Tibial nerve (tissue), 4 donors: ENCODE measurements at regions not wholly inside any gene's neighbourhood (a gene's known extent, or its start where the extent isn't known, plus 50 kb on each side); places are given as distances from the start of the nearest gene placed in this dataset.
"Not testable (repeated sequence)": the region's sequence is repeated elsewhere in the genome, so short reads cannot be mapped to it uniquely, and the experiment has no call there.

Experiments
- DNase-seq, 2 donors: peaks; one replicate each; pipeline ENCODE4 v3.0.0-alpha.2; 2019; ENCODE audit warnings: low spot score in 2 of 2
- H3K27ac ChIP-seq, 4 donors: fragments of 200-600 bp; sonication (generic) in 3 of 4; one replicate each; pipeline ENCODE4 v1.5.1; 2017 to 2019; ENCODE audit warnings: mild to moderate bottlenecking in 1 of 4
- H3K27me3 ChIP-seq, 2 donors: fragments of 200-600 bp; sonication (generic) in 1 of 2; one replicate each; pipeline versions ENCODE4 v1.5.1 to v1.6.0; 2017 to 2019
- H3K36me3 ChIP-seq, 3 donors: fragments of 200-600 bp; sonication (generic); one replicate each; pipeline ENCODE4 v1.5.1; 2018 to 2019
- H3K4me1 ChIP-seq, 4 donors: fragments of 200-600 bp; sonication (generic) in 3 of 4; one replicate each; pipeline ENCODE4 v1.5.1; 2017 to 2019
- H3K4me3 ChIP-seq, 4 donors: fragments of 200-600 bp; sonication (generic) in 3 of 4; one replicate each; pipeline ENCODE4 v1.5.1; 2017 to 2019; ENCODE audit warnings: mild to moderate bottlenecking in 1 of 4, moderate library complexity in 1 of 4
- H3K9me3 ChIP-seq, 4 donors: fragments of 200-600 bp; sonication (generic) in 3 of 4; one replicate each; pipeline ENCODE4 v1.5.1; 2017 to 2019
- EP300 ChIP-seq, 2 donors: sonication (generic); formaldehyde crosslinking; IDR thresholded peaks; one replicate each; pipeline ENCODE4 v1.6.1; 2017; ENCODE audit warnings: antibody characterized with exemption in 2 of 2, mild to moderate bottlenecking in 1 of 2
- POLR2A ChIP-seq, 2 donors: fragments of 450-650 bp; IDR thresholded peaks; one replicate each; pipeline ENCODE4 v1.6.1; 2017; ENCODE audit warnings: antibody characterized with exemption in 2 of 2, mild to moderate bottlenecking in 2 of 2, moderate library complexity in 2 of 2
- WGBS, 2 donors: methylation state at CpG; one replicate each; pipeline ENCODE4 v1.1.5; 2018; 5-methylcytosine and 5-hydroxymethylcytosine counted together
- TF ChIP-seq, protein P1 (sequence below), 5 experiments: fragments of 200-600 bp in 3 of 5; fragments of 450-650 bp in 2 of 5; sonication (generic) in 3 of 5; IDR thresholded peaks; one replicate each; pipeline ENCODE4 v1.5.1; 2016 to 2019; ENCODE audit warnings: antibody characterized with exemption in 5 of 5, mild to moderate bottlenecking in 3 of 5, moderate library complexity in 2 of 5

DNA sequence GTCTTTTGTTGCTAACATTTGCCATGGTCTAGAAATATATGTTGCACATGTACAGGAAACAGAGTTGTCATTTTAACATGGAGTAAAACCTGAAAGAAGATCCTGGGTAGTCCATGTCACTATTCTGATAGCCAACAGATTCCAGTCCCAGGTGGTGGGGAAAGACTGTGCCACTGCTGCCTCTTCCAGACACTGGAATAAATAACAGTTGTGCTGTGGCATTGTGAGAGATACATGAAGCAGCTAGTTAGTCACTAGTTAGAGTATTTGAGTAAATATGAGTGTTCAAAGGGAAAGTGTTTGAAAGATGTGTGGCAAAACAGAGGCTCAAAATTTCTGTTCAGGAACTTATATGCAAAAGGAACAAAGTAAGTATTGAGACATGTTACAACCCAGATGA lies 1408.3 kb downstream of the EFNA5 start:
- H3K4me1 ChIP-seq: no peaks in the 10 kb centered on the region
- no peak overlapping the region for H3K27ac ChIP-seq
- H3K4me3 ChIP-seq: no peak overlapping the region
- TF ChIP-seq EP300 (IDR thresholded peaks at IDR 0.05): no peak
- TF ChIP-seq, protein P1, sequence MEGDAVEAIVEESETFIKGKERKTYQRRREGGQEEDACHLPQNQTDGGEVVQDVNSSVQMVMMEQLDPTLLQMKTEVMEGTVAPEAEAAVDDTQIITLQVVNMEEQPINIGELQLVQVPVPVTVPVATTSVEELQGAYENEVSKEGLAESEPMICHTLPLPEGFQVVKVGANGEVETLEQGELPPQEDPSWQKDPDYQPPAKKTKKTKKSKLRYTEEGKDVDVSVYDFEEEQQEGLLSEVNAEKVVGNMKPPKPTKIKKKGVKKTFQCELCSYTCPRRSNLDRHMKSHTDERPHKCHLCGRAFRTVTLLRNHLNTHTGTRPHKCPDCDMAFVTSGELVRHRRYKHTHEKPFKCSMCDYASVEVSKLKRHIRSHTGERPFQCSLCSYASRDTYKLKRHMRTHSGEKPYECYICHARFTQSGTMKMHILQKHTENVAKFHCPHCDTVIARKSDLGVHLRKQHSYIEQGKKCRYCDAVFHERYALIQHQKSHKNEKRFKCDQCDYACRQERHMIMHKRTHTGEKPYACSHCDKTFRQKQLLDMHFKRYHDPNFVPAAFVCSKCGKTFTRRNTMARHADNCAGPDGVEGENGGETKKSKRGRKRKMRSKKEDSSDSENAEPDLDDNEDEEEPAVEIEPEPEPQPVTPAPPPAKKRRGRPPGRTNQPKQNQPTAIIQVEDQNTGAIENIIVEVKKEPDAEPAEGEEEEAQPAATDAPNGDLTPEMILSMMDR (IDR thresholded peaks at IDR 0.05): no peak
- TF ChIP-seq POLR2A (IDR thresholded peaks at IDR 0.05): no peak
- DNase-seq: no peak
- no peaks in the 10 kb centered on the region for H3K36me3 ChIP-seq
- H3K9me3 ChIP-seq: no peaks in the 10 kb centered on the region
- no peaks in the 10 kb centered on the region for H3K27me3 ChIP-seq

GRCh38 chr5:106259431-106260090 lies 1411.2 kb downstream of the EFNA5 start:
- not testable (repeated sequence) for H3K27ac ChIP-seq, H3K4me3 ChIP-seq, DNase-seq, H3K27me3 ChIP-seq, H3K36me3 ChIP-seq, H3K9me3 ChIP-seq, H3K4me1 ChIP-seq
- WGBS, 2 donors: 76% methylated on average over 11 of the region's 11 CpGs

GRCh38 chr5:106258591-106259125 lies 1412.1 kb downstream of the EFNA5 start:
- no peak overlapping the region for H3K4me3 ChIP-seq
- H3K27ac ChIP-seq: no peak overlapping the region
- peaks cover 0 to 11% (median 0%) of the 10 kb centered on the region in 4 donors for H3K9me3 ChIP-seq
- H3K4me1 ChIP-seq: no peaks in the 10 kb centered on the region
- no peaks in the 10 kb centered on the region for H3K36me3 ChIP-seq
- WGBS, 2 donors: 73 to 76% methylated on average over 3 of the region's 3 CpGs
- H3K27me3 ChIP-seq: no peaks in the 10 kb centered on the region
- no peak for DNase-seq
- TF ChIP-seq POLR2A (IDR thresholded peaks at IDR 0.05): no peak
- TF ChIP-seq EP300 (IDR thresholded peaks at IDR 0.05): no peak
- TF ChIP-seq, protein P1 (IDR thresholded peaks at IDR 0.05): no peak

DNA sequence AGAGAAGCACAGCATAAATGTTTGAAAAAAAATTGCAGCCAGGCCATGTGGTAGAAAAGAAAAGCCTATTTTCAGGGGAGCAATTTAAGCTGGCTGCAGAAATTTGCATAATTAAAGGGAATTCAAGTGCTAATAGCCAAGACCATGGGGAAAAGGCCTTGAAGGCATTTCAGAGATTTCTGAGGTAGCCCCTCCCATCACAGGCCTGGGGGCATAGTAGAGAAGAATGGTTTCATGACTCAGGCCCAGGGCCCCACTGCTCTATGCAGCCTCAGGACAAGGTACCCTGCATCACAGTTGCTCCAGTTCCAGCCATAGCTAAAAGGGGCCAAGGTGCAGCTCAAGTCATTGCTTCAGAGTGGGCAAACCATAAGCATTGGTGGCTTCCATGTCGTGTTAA lies 1416.0 kb downstream of the EFNA5 start:
- H3K36me3 ChIP-seq: no peaks in the 10 kb centered on the region
- no peak overlapping the region for H3K27ac ChIP-seq
- TF ChIP-seq POLR2A (IDR thresholded peaks at IDR 0.05) (no peak), EP300 (IDR thresholded peaks at IDR 0.05) (no peak)
- TF ChIP-seq, protein P1 (IDR thresholded peaks at IDR 0.05): no peak
- H3K27me3 ChIP-seq: no peaks in the 10 kb centered on the region
- no peak overlapping the region for H3K4me3 ChIP-seq
- H3K4me1 ChIP-seq: no peaks in the 10 kb centered on the region
- WGBS, 2 donors: 83 to 100% methylated on average over 1 of the region's 1 CpG
- no peak for DNase-seq
- peaks cover 0 to 11% (median 0%) of the 10 kb centered on the region in 4 donors for H3K9me3 ChIP-seq

DNA sequence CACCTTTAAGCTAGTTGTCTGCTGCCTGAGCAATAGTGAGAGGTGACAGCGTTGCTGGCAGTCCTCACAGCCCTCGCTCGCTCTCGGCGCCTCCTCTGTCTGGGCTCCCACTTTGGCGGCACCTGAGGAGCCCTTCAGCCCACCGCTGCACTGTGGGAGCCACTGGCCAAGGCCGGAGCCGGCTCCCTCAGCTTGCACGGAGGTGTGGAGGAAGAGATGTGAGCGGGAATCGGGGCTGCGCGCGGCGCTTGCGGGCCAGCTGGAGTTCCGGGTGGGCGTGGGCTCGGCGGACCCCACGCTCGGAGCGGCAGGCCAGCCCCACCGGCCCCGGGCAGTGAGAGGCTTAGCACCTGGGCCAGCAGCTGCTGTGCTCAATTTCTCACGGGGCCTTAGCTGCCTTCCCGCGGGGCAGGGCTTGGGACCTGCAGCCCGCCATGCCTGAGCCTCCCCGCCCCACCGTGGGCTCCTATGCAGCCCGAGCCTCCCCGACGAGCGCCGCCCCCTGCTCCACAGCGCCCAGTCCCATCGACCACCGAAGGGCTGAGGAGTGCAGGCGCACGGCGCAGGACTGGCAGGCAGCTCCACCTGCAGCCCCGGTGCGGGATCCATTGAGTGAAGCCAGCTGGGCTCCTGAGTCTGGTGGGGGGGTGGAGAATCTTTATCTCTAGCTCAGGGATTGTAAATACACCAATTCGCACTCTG lies 1424.5 kb downstream of the EFNA5 start:
- H3K4me3 ChIP-seq, DNase-seq, H3K27me3 ChIP-seq, H3K27ac ChIP-seq, H3K36me3 ChIP-seq, H3K4me1 ChIP-seq, H3K9me3 ChIP-seq: not testable (repeated sequence)
- WGBS, 2 donors: 95 to 97% methylated on average over 30 to 39 of the region's 46 CpGs

DNA sequence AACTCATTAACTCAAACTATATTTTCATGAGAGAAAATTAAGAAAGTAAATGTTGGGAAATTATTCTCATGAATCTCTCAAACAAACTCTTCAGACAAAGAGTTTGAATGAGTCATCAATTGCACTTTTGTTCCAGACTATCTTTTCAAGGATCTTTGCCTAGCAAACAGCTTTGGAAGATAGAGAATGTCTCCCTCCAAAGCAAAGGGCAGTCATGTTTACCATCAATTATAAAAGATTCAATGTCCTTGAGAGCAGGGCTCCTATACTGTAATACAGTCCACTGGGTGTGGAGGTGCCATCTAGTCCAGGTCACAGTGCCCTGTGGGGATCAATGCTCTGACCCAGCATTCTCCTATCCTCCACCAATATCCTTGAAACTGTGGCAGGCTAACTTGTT lies 1429.3 kb downstream of the EFNA5 start:
- Histone ChIP-seq H3K4me3 (no peak overlapping the region), H3K27ac (no peak overlapping the region), H3K4me1 (no peaks in the 10 kb centered on the region), H3K9me3 (peaks cover 0 to 5% (median 0%) of the 10 kb centered on the region in 4 donors), H3K27me3 (no peaks in the 10 kb centered on the region), H3K36me3 (no peaks in the 10 kb centered on the region)
- no peak for DNase-seq
- TF ChIP-seq, protein P1 (IDR thresholded peaks at IDR 0.05): no peak
- TF ChIP-seq POLR2A (IDR thresholded peaks at IDR 0.05) (no peak), EP300 (IDR thresholded peaks at IDR 0.05) (no peak)
